ENCODE measurements at regions not wholly inside any gene's neighbourhood (a gene's known extent, or its start where the extent isn't known, plus 50 kb on each side); places are given as distances from the start of the nearest gene placed in this dataset.

GRCh38 chr10:123320091-123320490 is 165.9 kb downstream of the BUB3 start:
- TF ChIP-seq CTCF (IDR thresholded peaks at IDR 0.05): no peak
- TF ChIP-seq ZFX (IDR thresholded peaks at IDR 0.05; ENCODE audit: borderline replicate concordance): no peak
